NCI-H2081 (cell line): ENCODE measurements at regions not wholly inside any gene's neighbourhood (a gene's known extent, or its start where the extent isn't known, plus 50 kb on each side); places are given as distances from the start of the nearest gene placed in this dataset.
"Not testable (repeated sequence)": the region's sequence is repeated elsewhere in the genome, so short reads cannot be mapped to it uniquely, and the experiment has no call there.

ENCODE experiments used
- DNase-seq, 2 experiments: peaks; one replicate each; lab custom pipeline; 2025; lab: John Stamatoyannopoulos, UW

- no peak for DNase-seq
Measured at GRCh38 chr3:187852842-187853730, 107.8 kb upstream of the BCL6 start.

GRCh38 chr3:187855131-187855530 is 109.9 kb upstream of the BCL6 start:
- DNase-seq, result no peak

- no peak for DNase-seq
Measured at GRCh38 chr3:187856555-187856954, 111.3 kb upstream of the BCL6 start.

GRCh38 chr3:187858041-187858440 is 112.8 kb upstream of the BCL6 start:
- no peak for DNase-seq

GRCh38 chr3:187858711-187859110 is 113.4 kb upstream of the BCL6 start:
- DNase-seq, result no peak

GRCh38 chr3:187862701-187863277 is 117.5 kb upstream of the BCL6 start:
- not testable (repeated sequence) for DNase-seq

GRCh38 chr3:187870360-187871203 is 125.3 kb upstream of the BCL6 start:
- DNase-seq, result no peak

GRCh38 chr3:187871204-187871591 is 125.9 kb upstream of the BCL6 start:
- DNase-seq, result no peak

- no peak for DNase-seq
Measured at GRCh38 chr3:187871848-187872247, 126.6 kb upstream of the BCL6 start.

GRCh38 chr3:187873843-187874242 is 128.6 kb upstream of the BCL6 start:
- no peak for DNase-seq

GRCh38 chr3:187875863-187876262 is 130.6 kb upstream of the BCL6 start:
- no peak for DNase-seq

- no peak for DNase-seq
Measured at GRCh38 chr3:187878772-187879518, 133.7 kb upstream of the BCL6 start.

GRCh38 chr3:187880441-187880840 is 135.2 kb upstream of the BCL6 start:
- no peak for DNase-seq

GRCh38 chr3:187880851-187881250 is 135.6 kb upstream of the BCL6 start:
- no peak for DNase-seq

GRCh38 chr3:187888701-187889100 is 143.4 kb upstream of the BCL6 start:
- DNase-seq, result no peak

- DNase-seq, result no peak
Measured at GRCh38 chr3:187889106-187889505, 143.8 kb upstream of the BCL6 start.

GRCh38 chr3:187889601-187890404 is 144.5 kb upstream of the BCL6 start:
- no peak for DNase-seq

GRCh38 chr3:187890405-187890752 is 145.1 kb upstream of the BCL6 start:
- DNase-seq, result not testable (repeated sequence)

GRCh38 chr3:187896646-187897045 is 151.4 kb upstream of the BCL6 start:
- DNase-seq, result no peak

GRCh38 chr3:187899246-187899645 is 154.0 kb upstream of the BCL6 start:
- DNase-seq, result no peak
